HG03066 (cell line): ENCODE measurements at regions not wholly inside any gene's neighbourhood (a gene's known extent, or its start where the extent isn't known, plus 50 kb on each side); places are given as distances from the start of the nearest gene placed in this dataset.

Source experiments
- ATAC-seq: cut with Tn5 transposase; IDR thresholded peaks from one replicate; pipeline ENCODE4 v1.9.1; 2021; ENCODE audit warnings: low read depth; ENCODE audit not compliant: unreplicated experiment

GRCh38 chr7:113715981-113716856 is 202.6 kb downstream of the PPP1R3A start:
- no peak for ATAC-seq

DNA sequence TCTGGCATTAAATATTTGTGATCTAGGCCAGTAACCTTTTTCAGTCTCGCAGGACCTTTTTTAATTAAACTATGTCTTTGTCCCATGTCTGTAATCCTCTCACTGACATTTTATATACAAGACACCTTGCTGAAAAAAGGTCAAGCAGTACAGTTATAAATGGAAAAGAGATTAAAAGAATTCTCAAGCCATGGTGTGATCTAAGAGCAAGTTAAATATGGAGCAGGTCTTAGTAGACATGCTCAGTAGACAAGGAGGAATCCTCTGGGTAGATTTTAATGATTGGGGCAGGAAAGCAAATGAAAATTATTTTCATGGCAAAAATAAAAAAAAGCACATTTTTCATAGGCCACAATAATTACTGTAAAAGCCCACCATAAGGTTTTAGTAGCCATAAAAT is 203.5 kb downstream of the PPP1R3A start:
- no peak for ATAC-seq

DNA sequence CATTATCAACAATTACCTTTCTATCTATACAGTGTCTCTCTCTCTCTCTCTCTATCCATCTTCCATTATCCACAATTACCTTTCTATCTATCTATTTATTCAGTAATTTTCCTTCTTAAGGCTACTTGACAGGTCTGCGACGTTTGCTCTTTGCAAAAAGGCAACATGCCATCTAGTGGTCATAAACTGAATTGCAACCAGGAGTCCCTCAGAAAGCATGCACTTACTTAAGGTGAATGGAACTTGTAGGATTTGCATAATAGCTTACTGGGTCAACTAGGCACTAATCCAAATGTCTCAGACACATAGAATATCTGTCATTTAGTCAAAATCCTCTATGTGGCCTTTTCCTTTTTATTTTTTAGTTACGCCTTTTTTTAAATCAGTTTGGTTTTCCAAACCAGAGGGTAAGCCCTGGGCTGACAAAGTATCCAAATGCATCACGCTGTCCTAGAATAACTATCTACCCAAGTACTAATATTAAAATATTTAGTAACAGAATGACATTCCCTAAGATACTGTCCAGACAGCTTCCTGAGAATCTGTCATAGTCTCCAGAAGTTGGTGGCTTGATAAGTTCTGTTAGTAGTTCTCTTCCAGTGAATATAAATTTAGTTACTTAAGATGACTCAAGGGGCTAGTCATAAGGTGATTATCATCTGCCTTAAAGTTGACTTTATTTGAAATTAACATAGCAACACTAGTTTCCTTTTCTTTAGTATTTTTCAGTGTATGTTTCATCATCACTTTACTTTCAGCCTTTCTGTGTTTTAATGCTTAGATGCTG is 208.3 kb downstream of the PPP1R3A start:
- peak; percentile 96 for ATAC-seq

DNA sequence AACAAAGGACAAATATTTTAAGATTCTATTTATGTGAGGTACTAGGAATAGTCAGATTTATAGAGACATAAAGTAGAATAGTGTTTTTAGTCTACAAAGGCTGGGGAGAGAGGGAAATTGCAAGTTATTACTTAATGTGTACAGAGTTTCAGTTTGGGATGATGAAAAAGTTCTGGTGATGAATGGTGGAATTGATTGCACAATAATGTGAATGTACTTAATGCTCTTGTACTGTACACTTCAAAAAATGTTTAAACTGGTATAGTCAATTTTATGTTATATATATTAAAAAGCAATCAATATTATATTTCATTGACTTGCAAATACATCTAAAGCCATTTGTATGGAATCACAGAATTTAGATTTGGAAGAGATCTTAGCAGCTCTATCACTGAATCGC is 213.4 kb downstream of the PPP1R3A start:
- no peak for ATAC-seq

DNA sequence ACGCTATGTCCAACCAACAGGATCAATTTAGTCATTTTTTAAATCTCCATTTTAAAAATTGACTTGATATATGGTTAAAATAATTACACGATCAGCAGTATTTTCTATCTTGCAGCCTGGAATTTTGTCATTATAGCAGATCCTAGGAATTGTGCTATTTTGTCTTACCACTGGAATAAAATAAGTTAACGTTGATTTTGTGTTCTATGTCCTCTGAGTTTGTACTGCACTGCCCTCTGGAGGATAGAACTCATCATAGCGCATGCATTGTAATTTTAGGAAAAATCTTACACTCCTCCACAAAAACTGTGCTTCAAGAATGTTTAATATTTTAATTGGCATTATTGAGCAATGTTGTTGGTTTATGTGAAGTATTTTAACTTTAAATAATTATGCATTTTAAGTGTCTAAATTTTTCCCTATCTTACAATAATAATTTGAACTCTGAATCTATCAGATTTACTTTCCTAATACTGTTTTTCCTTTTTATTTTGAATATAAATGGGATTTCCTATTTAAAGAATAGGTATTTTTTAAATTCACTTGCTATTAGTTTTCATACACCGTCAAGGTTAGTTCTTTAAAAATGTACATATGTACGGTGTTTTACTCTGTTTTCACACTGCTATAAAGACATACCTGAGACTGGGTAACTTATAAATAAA is 220.1 kb downstream of the PPP1R3A start:
- ATAC-seq: no peak

DNA sequence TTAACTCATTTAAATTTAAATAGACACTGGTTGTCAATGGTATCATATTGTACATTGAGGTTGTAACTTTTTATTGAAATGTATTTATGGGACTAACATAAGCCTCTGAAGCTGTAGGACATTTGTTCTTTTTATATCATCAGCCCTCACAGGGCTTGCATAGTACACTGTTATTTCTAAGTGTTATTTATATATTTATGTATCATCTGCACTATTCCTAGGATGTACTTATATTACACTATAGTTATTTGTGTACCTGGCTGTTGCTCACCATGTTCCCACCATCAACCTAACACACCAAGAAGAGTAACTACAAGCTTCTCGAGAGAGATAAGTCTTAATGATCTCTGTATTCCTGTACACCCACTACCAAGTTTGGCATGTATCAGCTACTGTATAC is 224.7 kb downstream of the PPP1R3A start:
- no peak for ATAC-seq

DNA sequence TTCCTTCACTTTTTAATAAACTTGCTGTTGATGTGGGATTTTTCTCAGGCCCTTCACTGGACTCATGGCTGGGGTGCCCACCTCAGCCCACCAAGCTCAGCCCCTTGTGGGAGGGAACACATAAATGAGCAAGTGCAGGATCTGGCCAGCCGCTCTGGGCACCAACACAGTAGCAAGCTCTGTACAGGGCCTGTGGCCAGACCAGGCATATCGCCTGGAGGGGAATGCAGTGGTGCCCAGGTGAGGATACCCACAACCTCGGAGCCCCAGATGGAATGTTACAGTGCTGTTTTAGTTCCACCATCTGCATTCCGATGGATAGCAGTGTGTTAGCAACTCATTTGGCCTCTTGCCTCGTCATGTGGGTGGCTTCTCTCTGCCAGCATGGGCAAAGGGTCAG is 234.6 kb downstream of the PPP1R3A start:
- ATAC-seq: no peak

DNA sequence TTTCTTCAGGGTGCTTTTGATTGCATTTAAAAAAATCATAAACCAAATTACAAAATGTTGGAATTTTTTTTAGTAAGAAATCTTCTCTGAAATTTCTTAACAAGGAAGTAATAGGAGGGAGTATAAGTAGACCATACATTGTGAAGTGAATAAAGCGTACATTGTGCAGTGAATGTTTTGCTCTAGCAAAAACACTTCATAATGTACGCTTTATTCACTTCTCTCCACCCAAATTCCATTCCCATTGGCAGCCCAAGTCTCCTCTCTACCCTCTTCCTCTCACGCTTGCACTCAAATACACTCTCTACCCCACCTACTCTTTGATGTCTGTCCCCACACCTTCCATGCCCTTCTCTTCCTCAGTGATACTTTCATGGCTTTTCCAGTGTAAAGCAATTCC is 241.0 kb downstream of the PPP1R3A start:
- no peak for ATAC-seq

GRCh38 chr7:113664867-113665266 is 253.9 kb downstream of the PPP1R3A start:
- no peak for ATAC-seq

GRCh38 chr7:113659416-113659815 is 259.4 kb downstream of the PPP1R3A start:
- no peak for ATAC-seq

DNA sequence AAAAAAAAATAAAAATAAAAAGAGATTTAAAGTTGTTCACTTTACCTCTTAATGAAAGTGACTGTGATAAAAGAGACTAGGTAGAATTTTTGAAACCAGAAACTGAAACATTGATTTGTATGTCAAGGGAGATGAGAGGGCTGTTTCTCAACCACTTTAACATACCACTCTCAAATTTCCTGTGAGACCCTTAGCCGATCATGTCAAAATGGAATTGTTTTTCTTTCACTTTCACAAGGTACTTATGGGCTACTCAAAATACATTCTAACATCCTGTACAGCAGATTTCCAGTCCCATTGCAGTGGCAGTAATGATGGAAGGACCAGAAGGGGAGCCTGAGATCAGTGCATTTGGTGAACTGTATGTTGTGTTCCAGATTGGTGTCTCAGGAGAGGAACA is 261.2 kb downstream of the PPP1R3A start:
- ATAC-seq: peak; percentile 94

DNA sequence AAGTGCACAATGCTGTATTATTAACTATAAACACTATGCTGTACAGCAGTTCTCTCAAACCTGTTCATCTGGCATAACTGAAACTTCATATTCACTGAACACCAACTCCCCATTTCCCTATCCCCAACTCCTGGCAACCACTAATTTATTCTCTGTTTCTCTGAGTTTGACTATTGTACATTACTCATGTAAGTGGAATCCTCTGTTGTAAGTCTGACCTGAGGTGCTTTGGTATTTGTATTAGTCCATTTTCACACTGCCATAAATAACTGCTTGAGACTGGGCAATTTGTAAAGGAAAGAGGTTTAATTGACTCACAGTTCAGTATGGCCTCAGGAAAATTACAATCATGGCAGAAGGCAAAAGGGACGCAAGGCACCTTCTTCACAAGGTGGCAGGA is 266.3 kb downstream of the PPP1R3A start:
- ATAC-seq: no peak

DNA sequence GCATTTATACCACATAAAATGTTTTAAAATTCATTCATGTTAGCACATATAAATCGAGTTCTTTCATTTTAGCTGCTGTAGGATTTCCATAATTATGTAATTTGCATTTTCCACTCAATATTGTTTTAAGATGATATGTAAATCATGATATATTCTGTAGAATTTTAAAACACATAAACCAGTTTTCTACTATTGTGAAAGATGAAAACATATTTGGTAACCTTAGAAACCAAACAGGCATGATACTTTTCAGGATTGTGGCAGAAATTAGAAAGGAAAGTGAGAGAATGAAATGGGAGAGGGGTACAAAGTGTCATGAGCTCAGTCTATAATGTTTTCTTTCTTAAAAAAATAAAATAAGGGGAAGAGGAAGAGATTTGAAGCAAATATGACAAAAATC is 269.3 kb downstream of the PPP1R3A start:
- ATAC-seq: no peak

- no peak for ATAC-seq
Observed at GRCh38 chr7:113639221-113639620, 279.6 kb downstream of the PPP1R3A start.

- no peak for ATAC-seq
Observed at GRCh38 chr7:113636727-113637421, 281.9 kb downstream of the PPP1R3A start.

GRCh38 chr7:113635492-113635891 is 283.3 kb downstream of the PPP1R3A start:
- ATAC-seq: no peak

DNA sequence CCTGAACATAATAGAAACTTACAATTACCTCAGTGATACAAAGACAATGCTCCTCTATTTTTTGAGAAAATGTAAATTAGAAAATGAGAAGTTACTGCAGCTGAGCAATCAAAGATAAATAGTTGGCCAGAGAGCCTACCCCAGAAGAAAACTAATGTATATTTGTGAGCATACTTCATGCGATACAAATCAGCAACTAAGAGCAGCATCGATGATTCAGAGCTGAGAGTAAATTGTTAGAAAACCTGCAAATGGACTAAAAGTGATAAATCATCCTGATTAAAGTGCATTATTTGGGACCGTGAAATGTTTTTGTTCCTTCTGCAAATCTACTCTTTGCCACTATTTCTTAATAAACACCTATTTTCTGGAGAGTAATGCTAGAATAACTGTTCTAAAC is 285.7 kb downstream of the PPP1R3A start:
- ATAC-seq: no peak

DNA sequence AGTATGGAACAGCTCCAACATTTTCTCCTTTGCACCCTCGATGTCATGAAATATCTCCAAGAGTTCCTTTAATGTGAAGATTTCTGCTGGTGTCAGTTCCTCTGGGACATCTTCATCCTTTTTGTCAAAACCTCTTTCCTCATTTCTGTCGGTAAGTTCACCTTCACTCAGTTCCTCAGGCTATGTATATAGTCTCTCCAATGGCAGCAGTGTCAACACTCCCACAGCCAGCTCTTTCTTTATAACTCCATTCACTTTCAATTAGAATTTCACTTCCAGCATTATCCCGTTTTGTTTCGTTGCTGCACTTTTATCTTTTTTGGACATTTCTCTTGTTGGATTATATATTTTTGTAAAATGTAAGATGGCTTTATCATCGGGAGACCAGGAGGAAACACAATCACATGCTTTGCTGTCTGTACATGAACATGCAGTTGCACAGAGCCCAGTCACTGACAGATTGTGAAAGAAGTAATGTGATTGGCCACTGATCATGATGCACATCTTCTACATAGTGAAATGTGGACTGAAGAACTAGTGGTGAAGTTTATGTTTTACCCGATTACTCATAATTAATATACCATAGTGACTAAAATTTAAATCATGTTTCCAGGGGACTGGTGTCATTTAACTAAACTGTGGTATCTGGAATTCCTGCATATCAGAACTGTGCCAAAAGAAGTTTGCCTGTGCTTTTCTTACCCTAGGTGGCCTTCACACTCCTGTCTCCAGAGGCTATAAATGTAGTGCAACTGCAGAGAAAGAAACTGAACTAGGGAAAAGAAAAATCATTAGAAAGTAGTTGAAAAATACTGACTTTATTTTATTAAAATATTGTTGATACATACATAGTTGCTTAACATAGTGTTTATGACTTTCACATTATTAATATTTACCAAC is 289.6 kb downstream of the PPP1R3A start:
- no peak for ATAC-seq

DNA sequence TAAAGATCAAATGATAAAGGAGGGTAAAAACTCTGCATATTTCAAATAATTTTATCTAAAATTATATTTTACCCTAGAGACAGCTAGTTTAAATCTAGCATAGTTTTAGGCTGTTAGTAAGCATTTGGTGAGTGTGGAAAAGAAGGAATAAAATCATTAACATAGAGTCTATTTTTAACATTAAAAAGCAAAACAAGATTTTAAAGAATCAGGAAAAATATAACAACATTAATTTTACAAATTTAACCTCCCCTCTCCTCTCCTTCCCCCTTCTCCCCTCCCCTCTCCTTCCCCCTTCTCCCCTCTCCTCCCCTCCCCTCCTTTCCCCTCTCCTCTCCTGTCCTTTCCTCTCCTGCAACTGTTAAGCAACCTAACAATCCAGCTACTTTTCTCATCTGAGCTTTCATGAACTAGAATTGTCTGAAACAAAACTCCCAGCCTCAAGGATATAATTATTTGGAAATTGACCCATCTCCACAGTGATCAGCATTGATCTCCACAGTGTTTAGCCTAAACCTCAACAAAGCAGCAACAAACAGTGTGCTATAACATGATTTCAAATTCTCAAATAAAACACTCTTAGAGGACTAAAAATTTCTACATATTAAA is 293.2 kb downstream of the PPP1R3A start:
- ATAC-seq: no peak
